H1 (cell line): ENCODE measurements at regions not wholly inside any gene's neighbourhood (a gene's known extent, or its start where the extent isn't known, plus 50 kb on each side); places are given as distances from the start of the nearest gene placed in this dataset.

Source experiments
- CTCF ChIA-PET: fragments of 300-600 bp; sonication (Branson Sonifier 250); formaldehyde crosslinking; loops from one replicate; lab custom pipeline; 2021; ENCODE audit not compliant: partially characterized antibody; lab: Charles Lee
- POLR2A ChIA-PET: fragments of 300-600 bp; sonication (Branson Sonifier 250); formaldehyde crosslinking; loops from one replicate; lab custom pipeline; 2021; ENCODE audit warnings: inconsistent platforms; ENCODE audit not compliant: partially characterized antibody; lab: Charles Lee
- DNase-seq, 2 experiments: peaks; one replicate each; pipeline versions ENCODE4 v3.0.0 to v3.0.0-alpha.2; 2010 to 2022; ENCODE audit warnings: low spot score in 2 of 2, low read depth in 1 of 2, mixed read lengths in 1 of 2
- FAIRE-seq: peaks from 2 replicates; lab custom pipeline; 2011; peaks lifted over from hg19 to GRCh38; lab: Jason Lieb, UNC
- H2AFZ ChIP-seq: 2 replicates; pipeline ENCODE4 v1.8.1; 2012; ENCODE audit warnings: low read length, inconsistent platforms
- H2AK5ac ChIP-seq: 2 replicates; pipeline ENCODE4 v1.6.1; 2013; ENCODE audit warnings: low read depth, low read length
- H2BK120ac ChIP-seq: replicated peaks from 2 replicates; pipeline ENCODE3; 2013; ENCODE audit warnings: low read depth, low read length, inconsistent platforms
- H2BK12ac ChIP-seq: 2 replicates; pipeline ENCODE4 v1.6.1; 2013; ENCODE audit warnings: low read depth, low read length
- H2BK15ac ChIP-seq: 2 replicates; pipeline ENCODE4 v1.6.1; 2013; ENCODE audit warnings: low read length
- H2BK20ac ChIP-seq: 2 replicates; pipeline ENCODE4 v1.6.1; 2013; ENCODE audit warnings: low read length
- H2BK5ac ChIP-seq: 2 replicates; pipeline ENCODE4 v1.6.1; 2013; ENCODE audit warnings: low read depth, low read length
- H3K14ac ChIP-seq: 2 replicates; pipeline ENCODE4 v1.6.1; 2013; ENCODE audit warnings: inconsistent platforms; ENCODE audit not compliant: insufficient read length
- H3K18ac ChIP-seq: 2 replicates; pipeline ENCODE4 v1.6.1; 2013; ENCODE audit warnings: low read length; ENCODE audit errors: extremely low read depth
- H3K23ac ChIP-seq: 2 replicates; pipeline ENCODE4 v1.6.1; 2013; ENCODE audit warnings: inconsistent platforms; ENCODE audit not compliant: insufficient read length
- H3K23me2 ChIP-seq: 2 replicates; pipeline ENCODE4 v1.6.1; 2013; ENCODE audit warnings: low read depth, low read length
- H3K27ac ChIP-seq: 2 replicates; pipeline ENCODE4 v1.6.1; 2011; ENCODE audit warnings: low read depth, low read length, inconsistent platforms
- H3K27me3 ChIP-seq, 4 experiments: replicated peaks in 1 of 4; 1 replicate in 1 of 4; 2 replicates in 3 of 4; pipeline versions ENCODE4 v1.6.1 to v1.8.1; 2011 to 2013; ENCODE audit warnings: low read length in 3 of 4, mild to moderate bottlenecking in 3 of 4, inconsistent platforms in 2 of 4, mixed read lengths in 2 of 4, moderate library complexity in 1 of 4; ENCODE audit not compliant: control insufficient read depth in 3 of 4, insufficient read depth in 3 of 4; ENCODE audit errors: extremely low read depth in 1 of 4
- H3K36me3 ChIP-seq, 4 experiments: 2 replicates each; pipeline versions ENCODE4 v1.6.1 to v1.8.1; 2011 to 2013; ENCODE audit warnings: mild to moderate bottlenecking in 4 of 4, low read length in 3 of 4, moderate library complexity in 2 of 4, control low read depth in 1 of 4, inconsistent platforms in 1 of 4; ENCODE audit not compliant: insufficient read depth in 4 of 4, control insufficient read depth in 2 of 4
- H3K4ac ChIP-seq: replicated peaks from 2 replicates; pipeline ENCODE3; 2013; ENCODE audit warnings: low read length, low read depth, mixed read lengths, inconsistent platforms; ENCODE audit not compliant: insufficient read length
- H3K4me1 ChIP-seq, 4 experiments: replicated peaks in 1 of 4; 1 replicate in 1 of 4; 2 replicates in 3 of 4; pipeline versions ENCODE4 v1.6.1 to v1.8.1; 2011 to 2013; ENCODE audit warnings: low read length in 3 of 4, inconsistent platforms in 2 of 4, mixed read lengths in 1 of 4; ENCODE audit not compliant: insufficient read depth in 4 of 4, control insufficient read depth in 3 of 4
- H3K4me2 ChIP-seq, 2 experiments: 2 replicates each; pipeline versions ENCODE4 v1.6.1 to v1.8.1; 2011 to 2013; ENCODE audit warnings: low read depth in 2 of 2, low read length in 2 of 2, control low read depth in 1 of 2, inconsistent platforms in 1 of 2, mild to moderate bottlenecking in 1 of 2; ENCODE audit not compliant: insufficient read depth in 1 of 2
- H3K4me3 ChIP-seq, 4 experiments: fragments of 200-600, 300-600 bp in 1 of 4; sonication (generic), shearing (Covaris generic), sonication (Bioruptor Twin) in 1 of 4; 2 replicates each; pipeline versions ENCODE4 v1.5.1 to v1.8.1; 2011 to 2016; ENCODE audit warnings: low read length in 4 of 4, low read depth in 3 of 4, control low read depth in 2 of 4, inconsistent platforms in 2 of 4, mild to moderate bottlenecking in 2 of 4, mixed read lengths in 1 of 4, moderate library complexity in 1 of 4; ENCODE audit not compliant: insufficient read depth in 2 of 4; ENCODE audit errors: extremely low read depth in 1 of 4
- H3K56ac ChIP-seq: replicated peaks from 2 replicates; pipeline ENCODE3; 2013; ENCODE audit warnings: low read depth, mild to moderate bottlenecking, mixed read lengths, low read length, inconsistent platforms; ENCODE audit not compliant: insufficient read length
- H3K79me1 ChIP-seq: 2 replicates; pipeline ENCODE4 v1.6.1; 2013; ENCODE audit warnings: low read depth, low read length, control low read depth
- H3K79me2 ChIP-seq, 2 experiments: 2 replicates each; pipeline versions ENCODE4 v1.6.1 to v1.8.1; 2012 to 2013; ENCODE audit warnings: low read length in 2 of 2, mild to moderate bottlenecking in 2 of 2, inconsistent platforms in 1 of 2; ENCODE audit not compliant: insufficient read depth in 2 of 2, control insufficient read depth in 1 of 2
- H3K9ac ChIP-seq, 4 experiments: replicated peaks in 1 of 4; 1 replicate in 1 of 4; 2 replicates in 3 of 4; pipeline versions ENCODE4 v1.6.1 to v1.8.1; 2011 to 2013; ENCODE audit warnings: low read depth in 3 of 4, low read length in 3 of 4, control low read depth in 2 of 4, mild to moderate bottlenecking in 2 of 4, moderate library complexity in 2 of 4, inconsistent platforms in 1 of 4; ENCODE audit errors: extremely low read depth in 1 of 4
- H3K9me3 ChIP-seq, 2 experiments: 2 replicates each; pipeline versions ENCODE4 v1.6.1 to v1.8.1; 2012 to 2013; ENCODE audit warnings: mild to moderate bottlenecking in 2 of 2, moderate library complexity in 2 of 2, control low read depth in 1 of 2, inconsistent platforms in 1 of 2, low read depth in 1 of 2, low read length in 1 of 2, mixed read lengths in 1 of 2; ENCODE audit not compliant: insufficient read depth in 2 of 2
- H4K20me1 ChIP-seq, 2 experiments: replicated peaks in 1 of 2; 2 replicates each; pipeline versions ENCODE3 to v1.8.1; 2011 to 2013; ENCODE audit warnings: inconsistent platforms in 2 of 2, low read length in 2 of 2, mild to moderate bottlenecking in 1 of 2; ENCODE audit not compliant: insufficient read depth in 2 of 2, control insufficient read depth in 1 of 2
- H4K5ac ChIP-seq: 2 replicates; pipeline ENCODE4 v1.6.1; 2013; ENCODE audit warnings: low read length, low read depth, mixed read lengths, inconsistent platforms; ENCODE audit not compliant: insufficient read length
- H4K8ac ChIP-seq: 2 replicates; pipeline ENCODE4 v1.8.0; 2013; ENCODE audit warnings: mild to moderate bottlenecking, moderate library complexity, low read length, inconsistent platforms; ENCODE audit not compliant: insufficient read depth; ENCODE audit errors: extremely low read depth
- H4K91ac ChIP-seq: replicated peaks from 2 replicates; pipeline ENCODE3; 2013; ENCODE audit warnings: low read length, mixed read lengths, inconsistent platforms; ENCODE audit not compliant: insufficient read length
- FOSL1 ChIP-seq: IDR thresholded peaks from 2 replicates; pipeline ENCODE4 v1.6.1; 2011; ENCODE audit warnings: mild to moderate bottlenecking, low read depth, low read length, moderate library complexity; ENCODE audit not compliant: insufficient read depth
- GABPA ChIP-seq: IDR thresholded peaks from 2 replicates; pipeline ENCODE4 v1.6.1; 2011; ENCODE audit warnings: mild to moderate bottlenecking, low read length, moderate library complexity, borderline replicate concordance; ENCODE audit not compliant: insufficient read depth
- JUND ChIP-seq: IDR thresholded peaks from 2 replicates; pipeline ENCODE4 v1.6.1; 2011; ENCODE audit warnings: mild to moderate bottlenecking, improper control_type of control experiment, low read length
- KDM4A ChIP-seq: IDR thresholded peaks from one replicate; pipeline ENCODE4 v1.7.1; 2012; ENCODE audit warnings: low read depth, mild to moderate bottlenecking, moderate library complexity, low read length, inconsistent platforms; ENCODE audit not compliant: severe bottlenecking
- POLR2A ChIP-seq, 2 experiments: IDR thresholded peaks; 1 replicate in 1 of 2; 2 replicates in 1 of 2; pipeline ENCODE4 v1.6.1; 2011; ENCODE audit warnings: low read depth in 2 of 2, low read length in 2 of 2, mild to moderate bottlenecking in 2 of 2; ENCODE audit errors: control extremely low read depth in 1 of 2
- RNF2 ChIP-seq: fragments of 200-900, 300-1000 bp; sonication (generic); IDR thresholded peaks from 2 replicates; pipeline ENCODE4 v1.7.1; 2016; ENCODE audit warnings: borderline replicate concordance, low read depth, mild to moderate bottlenecking, antibody characterized with exemption, low read length; ENCODE audit not compliant: poor library complexity, severe bottlenecking; ENCODE audit errors: missing control alignments
- SIRT6 ChIP-seq: IDR thresholded peaks from one replicate; pipeline ENCODE4 v1.7.1; 2012; ENCODE audit warnings: low read length, inconsistent platforms
- SRF ChIP-seq: IDR thresholded peaks from 2 replicates; pipeline ENCODE4 v1.6.1; 2011; ENCODE audit warnings: mild to moderate bottlenecking, low read depth, low read length, moderate library complexity
- WGBS, 2 experiments: shearing (Covaris generic) in 1 of 2; methylation state at CpG; one replicate each; pipeline versions ENCODE4 v1.1.6 to v1.1.7; 2013 to 2015; ENCODE audit warnings: low lambda C conversion rate in 2 of 2, mixed read lengths in 2 of 2, inconsistent platforms in 1 of 2, low coverage in 1 of 2, missing lambda C conversion rate in 1 of 2; ENCODE audit not compliant: insufficient replicate concordance in 2 of 2, insufficient coverage in 1 of 2, insufficient read length in 1 of 2; ENCODE audit errors: extremely low coverage in 1 of 2, missing lambda C conversion rate in 1 of 2; 5-methylcytosine and 5-hydroxymethylcytosine counted together
- TF ChIP-seq, protein P1 (sequence below): IDR thresholded peaks from 2 replicates; pipeline ENCODE4 v1.6.1; 2012; ENCODE audit warnings: inconsistent platforms

DNA sequence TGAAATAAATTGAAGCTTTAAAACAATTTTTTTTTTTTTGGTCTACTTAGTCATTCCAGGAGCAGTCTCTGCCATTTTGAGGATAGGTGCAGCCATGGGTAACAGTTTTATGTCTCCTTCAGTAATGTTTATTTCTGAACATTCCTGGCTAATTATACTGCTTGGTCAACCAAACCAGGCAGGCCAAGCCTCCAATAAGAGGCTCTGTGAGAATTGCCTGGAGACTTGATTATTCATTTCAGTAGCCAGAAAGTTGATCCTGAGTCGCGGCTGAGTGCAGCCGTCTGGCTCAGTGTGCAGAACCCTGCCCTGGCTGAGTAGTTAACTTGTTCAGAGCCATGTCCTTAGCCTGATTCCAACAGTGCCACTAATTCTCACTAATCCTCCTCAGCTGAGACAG, 364.0 kb upstream of the FAT3 start:
- Histone ChIP-seq H3K27ac (no peak overlapping the region), H2BK15ac (no peak overlapping the region), H3K18ac (no peak overlapping the region), H3K79me2 (no peaks in the 10 kb centered on the region), H3K56ac (no peak overlapping the region), H3K4me1 (no peaks in the 10 kb centered on the region), H3K9ac (no peak overlapping the region), H3K23me2 (no peaks in the 10 kb centered on the region), H2AK5ac (no peak overlapping the region), H4K8ac (no peak overlapping the region), H2BK120ac (no peak overlapping the region), H3K23ac (no peak overlapping the region), H2BK20ac (no peak overlapping the region), H2AFZ (no peak overlapping the region), H4K5ac (no peak overlapping the region), H3K4ac (no peak overlapping the region), H2BK12ac (no peak overlapping the region), H3K36me3 (no peaks in the 10 kb centered on the region), H3K4me2 (no peak overlapping the region), H3K27me3 (peaks cover 0 to 1% (median 0%) of the 10 kb centered on the region in 4 experiments; a peak in 1 of 7 replicates), H2BK5ac (no peak overlapping the region), H4K91ac (no peak overlapping the region), H3K79me1 (no peaks in the 10 kb centered on the region), H3K4me3 (no peak overlapping the region), H3K14ac (no peak overlapping the region), H3K9me3 (no peaks in the 10 kb centered on the region), H4K20me1 (no peaks in the 10 kb centered on the region)
- FAIRE-seq: no peak
- ChIA-PET CTCF (interaction anchor here (0.6 to 1.5 kb wide), 2 partner anchors 10 to 846 kb away, joined by 4 read pairs; no protein-coding TSS in a partner anchor), POLR2A (no interaction called here)
- no peak for DNase-seq
- WGBS, 2 experiments: 100% methylated on average over 3 of the region's 3 CpGs; no CpG with 5 or more reads in 1 of the 2 experiments
- no peak for TF ChIP-seq POLR2A (IDR thresholded peaks at IDR 0.05; ENCODE audit: control extremely low read depth in 1 of 2, low read depth in 2 of 2, low read length in 2 of 2)
- TF ChIP-seq KDM4A: no peak
- TF ChIP-seq SRF: no peak
- no peak for TF ChIP-seq GABPA
- TF ChIP-seq SIRT6: no peak
- TF ChIP-seq, protein P1, sequence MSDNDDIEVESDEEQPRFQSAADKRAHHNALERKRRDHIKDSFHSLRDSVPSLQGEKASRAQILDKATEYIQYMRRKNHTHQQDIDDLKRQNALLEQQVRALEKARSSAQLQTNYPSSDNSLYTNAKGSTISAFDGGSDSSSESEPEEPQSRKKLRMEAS: no peak
- no peak for TF ChIP-seq JUND
- no peak for TF ChIP-seq RNF2
- no peak for TF ChIP-seq FOSL1
